GM21381 (cell line): ENCODE measurements at regions not wholly inside any gene's neighbourhood (a gene's known extent, or its start where the extent isn't known, plus 50 kb on each side); places are given as distances from the start of the nearest gene placed in this dataset.
"Not testable (repeated sequence)": the region's sequence is repeated elsewhere in the genome, so short reads cannot be mapped to it uniquely, and the experiment has no call there.

Experiments
- ATAC-seq: cut with Tn5 transposase; IDR thresholded peaks from one replicate; pipeline ENCODE4 v1.9.1; 2021; ENCODE audit warnings: mild to moderate bottlenecking, moderate library complexity; ENCODE audit not compliant: unreplicated experiment

DNA sequence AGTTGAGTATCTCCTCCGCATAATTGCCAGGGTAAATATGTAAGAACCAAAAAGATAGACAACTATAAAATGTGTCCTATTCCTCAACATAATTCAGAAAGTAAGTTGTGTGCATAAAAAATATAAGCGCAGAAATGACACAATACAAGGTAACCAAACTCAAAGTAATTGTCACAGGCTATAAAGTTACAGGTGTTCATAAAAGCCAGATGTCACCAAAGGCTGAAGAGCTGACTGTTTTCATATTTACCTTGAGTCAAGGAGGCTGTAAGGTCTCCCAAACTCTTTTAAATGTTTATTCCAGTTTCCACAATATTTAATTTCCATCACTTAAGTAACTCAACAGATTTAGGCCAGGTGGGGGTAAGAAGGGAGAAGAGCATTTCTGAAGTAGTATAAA lies 192.2 kb upstream of the MARCKS start:
- ATAC-seq: no peak

DNA sequence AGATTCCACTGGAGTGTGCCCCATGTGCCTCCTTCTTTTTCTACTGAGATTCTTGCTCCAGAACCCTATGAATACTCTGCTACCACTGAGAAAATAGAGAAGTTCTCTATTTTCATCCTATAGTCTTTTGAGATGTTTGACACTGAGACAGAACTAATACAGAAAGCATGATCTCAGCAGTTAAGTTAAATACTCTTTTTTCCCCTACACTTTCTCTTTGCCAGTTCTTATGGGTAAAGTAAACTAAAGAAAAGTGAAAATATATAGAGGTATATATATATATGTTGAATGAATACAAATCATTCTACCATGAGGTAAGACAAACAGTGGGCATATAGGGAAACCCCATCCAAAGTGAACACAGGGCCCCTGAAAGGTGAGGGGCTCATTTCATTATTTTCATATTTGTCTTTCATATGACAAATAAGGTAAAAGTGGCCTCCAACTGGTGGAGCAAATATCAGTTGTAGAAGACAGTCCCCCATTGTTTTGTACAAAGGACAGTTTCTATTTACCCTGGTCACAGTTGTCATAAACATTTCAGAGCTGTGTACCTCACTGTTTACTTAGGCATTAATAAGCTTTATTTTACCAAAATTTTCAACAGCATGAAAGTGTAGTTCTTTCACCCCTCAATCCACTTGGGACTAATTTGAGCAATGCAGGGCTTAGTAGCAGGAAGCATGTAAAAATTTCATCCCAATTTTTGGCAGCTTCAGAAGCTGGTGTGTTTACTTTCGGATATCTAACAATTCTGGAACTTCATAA lies 188.3 kb upstream of the MARCKS start:
- no peak for ATAC-seq

DNA sequence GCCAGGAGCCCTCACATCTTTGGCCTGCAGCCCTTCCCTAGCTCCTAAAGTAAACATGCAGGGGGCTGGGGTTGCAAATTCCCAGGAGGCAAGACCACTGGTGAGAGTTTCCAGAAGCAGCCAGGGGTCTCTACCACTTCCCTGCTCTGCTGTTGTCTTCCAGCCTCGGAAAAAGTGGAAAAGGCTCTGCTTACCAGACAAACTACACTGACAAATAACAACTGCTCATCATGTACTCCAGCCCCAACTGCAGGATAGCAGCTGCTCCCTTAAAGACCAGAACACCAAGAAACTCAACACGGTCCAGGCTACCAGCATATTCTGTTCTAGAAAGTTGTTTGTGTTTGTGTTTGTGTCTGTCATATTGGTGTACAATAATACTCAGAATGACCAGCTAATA lies 187.5 kb upstream of the MARCKS start:
- ATAC-seq: no peak

DNA sequence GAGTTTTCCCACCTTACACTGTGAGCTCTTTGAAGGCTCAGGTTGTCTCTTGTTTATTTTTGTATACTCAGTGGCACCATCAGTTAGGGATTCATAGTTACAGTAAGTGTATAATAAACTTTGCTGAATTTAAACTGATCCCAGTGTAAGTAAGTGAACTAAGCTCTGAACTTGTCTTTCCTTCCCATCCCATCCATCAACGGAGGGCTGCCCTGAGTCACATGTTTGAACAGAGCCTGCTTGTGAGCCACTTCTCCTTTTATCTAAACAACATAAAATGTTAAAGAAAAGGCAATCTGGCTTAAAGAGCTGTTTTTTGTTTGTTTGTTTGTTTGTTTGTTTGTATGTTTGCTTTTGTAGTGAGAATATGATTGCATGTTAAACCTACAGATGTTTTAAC lies 185.7 kb upstream of the MARCKS start:
- ATAC-seq: no peak

DNA sequence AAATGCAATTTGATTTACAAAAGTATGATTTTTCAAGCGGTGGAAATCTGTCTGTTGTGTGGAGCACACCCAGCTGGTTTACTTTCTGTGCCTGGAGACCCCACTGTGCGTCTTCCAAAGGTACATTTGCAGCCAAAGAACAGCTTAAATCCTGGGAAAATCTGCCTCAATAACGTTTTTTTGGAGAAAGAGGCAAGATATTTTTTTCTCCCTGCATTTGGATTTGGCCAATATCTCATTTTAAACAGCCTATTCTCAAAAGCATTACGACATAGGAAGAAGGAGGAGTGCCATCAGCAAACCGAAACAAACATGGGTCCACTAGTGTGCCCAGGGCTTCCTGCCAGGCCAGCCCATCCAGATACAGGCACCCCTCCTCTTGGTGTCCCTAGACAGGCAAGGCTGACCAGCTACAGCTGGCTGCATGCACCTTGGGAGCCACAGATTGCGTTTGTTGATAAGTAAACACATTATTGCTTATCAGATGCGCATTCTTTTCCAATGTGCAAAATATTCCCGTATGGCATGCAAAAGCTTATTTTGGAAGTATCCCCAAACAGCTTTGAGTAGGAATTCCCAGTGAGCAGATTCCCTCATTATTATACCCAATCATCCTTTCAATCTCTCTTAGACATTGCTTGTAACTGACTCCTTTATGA lies 184.5 kb upstream of the MARCKS start:
- ATAC-seq: no peak

DNA sequence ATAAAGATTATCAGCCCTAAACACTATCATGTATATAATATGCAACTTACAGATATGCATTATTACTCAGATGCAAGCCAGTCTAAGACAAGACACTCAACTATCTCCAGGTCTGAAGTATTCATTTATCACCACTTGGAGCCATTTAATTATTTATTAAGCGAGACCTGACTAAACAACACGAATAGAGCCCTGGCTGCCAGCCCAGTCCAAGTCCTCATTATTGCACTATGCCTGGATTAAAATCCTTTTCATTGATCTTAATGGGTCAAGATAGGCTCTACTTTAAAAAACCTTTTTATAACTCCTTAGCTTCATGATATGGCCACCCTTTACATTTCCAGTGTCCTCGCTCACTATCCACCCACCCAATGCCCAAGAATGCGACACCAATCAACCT lies 183.1 kb upstream of the MARCKS start:
- no peak for ATAC-seq

DNA sequence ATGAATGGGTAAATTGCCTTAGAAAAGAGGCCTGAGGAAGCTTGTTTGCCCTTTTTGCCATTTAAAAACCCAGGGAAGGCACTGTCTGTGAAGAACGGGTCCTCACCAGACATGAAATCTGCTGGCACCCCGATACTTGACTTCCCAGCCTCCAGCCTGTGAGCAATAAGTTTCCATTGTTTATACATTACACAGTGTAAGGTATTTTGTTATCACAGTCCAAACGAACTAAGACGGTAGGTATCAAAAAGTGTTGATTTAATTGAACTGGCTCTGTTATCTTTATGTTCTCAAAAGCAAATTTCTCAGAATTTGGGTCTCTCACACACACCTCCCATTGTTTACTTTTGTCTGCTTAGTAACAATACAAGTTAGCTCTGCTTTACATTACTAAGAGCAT lies 181.1 kb upstream of the MARCKS start:
- ATAC-seq: no peak

DNA sequence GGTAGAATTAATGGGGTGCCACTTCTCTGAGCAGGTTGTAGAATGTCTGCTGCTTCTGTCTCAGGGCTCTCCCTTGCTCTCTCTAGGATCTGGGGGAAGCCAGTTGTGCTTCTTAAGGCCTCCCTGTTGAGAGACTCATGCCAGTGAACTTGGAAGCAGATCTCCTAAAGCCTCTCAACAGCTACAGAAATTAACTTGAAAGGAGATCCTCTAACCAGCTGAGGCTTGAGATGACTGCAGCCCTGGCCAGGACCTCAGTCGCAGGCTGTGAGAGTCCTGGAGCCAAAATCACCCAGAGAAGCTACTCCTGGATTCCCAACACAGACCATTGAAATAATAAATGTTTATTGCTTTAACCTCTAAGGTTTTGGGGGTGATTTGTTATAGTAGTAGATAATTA lies 180.2 kb upstream of the MARCKS start:
- no peak for ATAC-seq

DNA sequence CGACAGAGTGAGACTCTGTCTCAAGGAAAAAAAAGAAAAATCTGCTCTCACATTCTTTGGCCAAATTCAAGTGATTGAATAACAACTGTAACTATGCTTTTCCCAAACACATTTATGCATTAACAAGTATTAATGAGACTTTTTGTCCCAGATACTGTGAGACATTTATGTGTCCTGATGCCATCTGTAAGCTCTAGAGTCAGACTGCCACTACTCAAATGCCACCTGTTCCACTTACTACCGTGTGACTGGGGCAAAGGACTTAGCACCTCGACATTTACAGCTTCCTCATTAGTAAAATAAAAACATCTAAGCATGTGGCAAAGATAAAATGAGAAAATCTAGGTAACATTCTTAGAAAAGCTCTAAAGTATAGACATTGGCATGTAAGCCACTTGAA lies 178.1 kb upstream of the MARCKS start:
- ATAC-seq: no peak

DNA sequence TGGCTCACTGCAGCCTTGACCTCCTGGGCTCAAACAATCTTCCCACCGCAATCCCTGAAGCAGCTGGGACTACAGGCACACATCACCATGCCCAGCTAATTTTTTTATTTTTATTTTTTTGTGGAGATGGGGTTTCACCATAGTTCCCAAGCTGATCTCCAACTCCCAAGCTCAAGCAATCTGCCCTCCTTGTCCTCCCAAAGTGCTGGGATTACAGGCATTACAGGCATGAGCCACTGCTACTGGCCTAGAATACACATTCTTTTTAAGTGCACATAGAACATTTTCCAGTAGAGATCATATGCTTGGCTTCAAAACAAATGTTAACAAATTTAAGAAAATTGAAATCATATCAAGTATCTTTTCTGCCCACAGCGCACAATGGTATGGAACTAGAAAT lies 176.8 kb upstream of the MARCKS start:
- ATAC-seq: no peak

DNA sequence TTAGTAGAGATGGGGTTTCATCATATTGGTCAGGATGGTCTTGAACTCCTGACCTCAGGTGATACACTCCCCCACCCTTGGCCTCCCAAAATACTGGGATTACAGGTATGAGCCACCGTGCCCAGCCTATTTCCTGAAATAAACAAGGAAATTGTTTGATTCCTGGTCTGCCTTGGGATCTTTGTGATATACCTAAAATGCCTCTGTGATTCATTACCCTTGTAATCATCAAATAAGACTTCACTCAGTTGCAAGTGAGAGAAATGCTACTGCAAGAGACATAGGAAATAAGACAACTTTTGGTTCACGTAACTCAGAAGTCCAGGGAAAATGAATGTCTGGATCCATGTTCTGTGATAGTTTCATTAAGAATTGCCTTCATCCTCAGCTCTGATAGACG lies 173.2 kb upstream of the MARCKS start:
- ATAC-seq: no peak

DNA sequence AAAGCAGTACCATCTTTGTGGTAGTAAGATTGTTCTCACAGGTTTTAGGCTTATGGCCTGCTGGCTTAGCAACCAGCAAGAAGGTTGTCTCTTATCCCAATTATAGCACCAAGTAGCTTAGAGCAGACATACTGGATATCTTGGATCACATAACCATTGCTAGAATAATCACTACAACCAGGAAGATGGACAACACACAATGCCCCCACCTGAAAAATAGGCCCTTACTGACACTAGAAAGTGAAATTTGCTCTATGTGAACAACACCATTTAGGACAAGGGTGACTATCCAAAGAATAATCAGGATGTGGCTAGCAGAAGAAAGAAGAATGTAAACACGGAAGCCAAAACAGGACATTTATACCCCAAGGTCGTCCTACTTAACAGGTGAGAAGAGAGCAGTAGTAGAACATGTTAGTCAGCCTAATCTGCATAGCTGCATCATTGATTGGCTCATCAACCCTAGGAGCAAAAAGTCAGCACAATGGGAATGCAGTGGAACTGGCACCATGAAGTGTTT lies 172.7 kb upstream of the MARCKS start:
- ATAC-seq: no peak

DNA sequence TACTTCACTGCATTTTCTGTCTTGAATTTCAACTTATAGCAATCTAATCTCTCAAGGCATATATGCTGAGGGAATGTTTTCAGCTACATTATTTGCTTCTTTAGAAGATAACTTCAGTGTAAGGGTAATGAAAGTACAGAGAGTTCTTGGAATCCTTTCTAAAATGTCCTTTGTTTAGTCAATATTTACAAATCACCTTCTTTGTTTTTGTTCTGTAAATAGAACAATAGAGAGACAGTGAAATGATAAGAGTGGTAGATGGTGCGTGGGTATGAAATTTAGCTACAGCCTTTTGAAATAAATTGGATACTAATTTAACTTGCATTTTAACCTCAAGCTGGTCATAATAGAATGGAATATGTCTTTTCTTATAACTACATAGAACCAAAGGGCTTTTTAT lies 171.1 kb upstream of the MARCKS start:
- no peak for ATAC-seq

DNA sequence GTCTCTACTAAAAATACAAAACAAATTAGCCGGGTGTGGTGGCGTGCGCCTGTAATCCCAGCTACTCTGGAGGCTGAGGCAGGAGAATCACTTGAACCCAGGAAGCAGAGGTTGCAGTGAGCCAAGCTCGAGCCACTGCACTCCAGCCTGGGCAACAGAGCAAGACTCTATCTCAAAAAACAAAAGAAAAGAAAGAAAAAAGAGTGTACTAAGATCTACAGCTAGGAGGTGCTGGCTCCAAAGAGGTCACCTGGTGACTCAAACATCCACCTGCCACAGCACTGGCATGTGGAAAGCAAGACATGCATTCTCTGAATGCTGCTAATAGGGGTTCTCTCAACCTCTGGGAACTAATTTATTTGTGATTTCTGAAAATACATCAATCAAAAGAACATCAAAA lies 167.5 kb upstream of the MARCKS start:
- ATAC-seq: not testable (repeated sequence)

DNA sequence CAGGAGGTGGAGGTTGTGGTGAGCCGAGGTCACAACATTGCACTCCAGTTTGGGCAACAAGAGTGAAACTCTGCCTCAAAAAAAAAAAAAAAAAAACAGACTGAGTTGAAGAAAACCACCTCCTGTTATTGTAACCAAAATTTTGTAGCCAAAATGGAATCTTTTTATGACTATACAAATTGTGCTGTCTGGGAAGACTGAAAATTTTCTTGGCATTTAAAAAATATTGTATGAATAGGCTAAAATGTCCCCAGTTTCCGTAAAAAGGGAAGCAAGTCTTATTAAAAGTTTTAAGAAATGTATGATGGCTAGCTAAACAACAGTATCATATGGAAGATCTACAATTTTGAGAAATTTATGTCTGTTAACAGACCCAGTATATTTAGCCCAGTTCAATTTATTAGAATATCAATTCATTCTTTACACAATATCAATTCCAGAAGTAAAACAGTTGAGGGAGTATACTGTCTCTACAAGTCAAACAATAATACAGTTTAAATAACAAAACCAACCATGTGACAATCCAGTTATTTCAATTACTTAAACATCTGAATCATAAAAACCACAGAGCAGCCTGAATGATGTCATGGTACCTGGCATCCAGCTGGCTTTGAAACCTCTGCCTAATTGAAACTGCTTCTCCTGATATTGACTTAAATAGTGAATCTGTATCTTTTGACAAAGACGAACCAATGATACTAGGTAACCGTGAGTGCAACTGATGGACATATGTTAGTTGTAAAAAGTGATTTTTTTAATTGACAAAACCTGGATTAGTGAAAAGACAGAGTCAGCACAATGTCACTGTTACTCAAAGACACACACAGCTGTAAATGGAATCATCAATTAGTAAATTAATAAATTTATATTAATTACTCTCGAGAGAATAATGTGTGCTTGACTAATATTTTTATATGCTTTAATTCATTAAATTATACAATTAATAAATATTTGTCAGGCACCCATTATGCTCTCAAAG lies 166.6 kb upstream of the MARCKS start:
- ATAC-seq: peak; percentile 70

DNA sequence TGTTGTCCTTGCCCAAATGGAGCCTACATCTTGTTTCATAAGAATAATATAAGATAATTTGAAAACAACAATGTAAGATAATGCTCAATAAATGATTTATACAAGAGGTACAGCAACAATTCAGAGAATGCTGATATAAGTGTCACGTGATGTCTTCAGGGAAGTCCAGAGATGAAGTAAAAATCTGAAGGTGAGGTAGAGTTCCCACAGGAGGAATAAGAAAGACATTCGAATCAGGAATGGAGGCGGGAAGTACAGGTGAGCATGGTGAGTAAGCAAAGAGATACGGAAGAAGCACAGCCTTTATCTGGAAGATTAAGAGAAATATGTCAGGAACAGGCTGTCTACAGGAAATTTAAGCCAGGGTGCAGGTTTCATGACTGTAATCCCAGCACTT lies 165.9 kb upstream of the MARCKS start:
- no peak for ATAC-seq

DNA sequence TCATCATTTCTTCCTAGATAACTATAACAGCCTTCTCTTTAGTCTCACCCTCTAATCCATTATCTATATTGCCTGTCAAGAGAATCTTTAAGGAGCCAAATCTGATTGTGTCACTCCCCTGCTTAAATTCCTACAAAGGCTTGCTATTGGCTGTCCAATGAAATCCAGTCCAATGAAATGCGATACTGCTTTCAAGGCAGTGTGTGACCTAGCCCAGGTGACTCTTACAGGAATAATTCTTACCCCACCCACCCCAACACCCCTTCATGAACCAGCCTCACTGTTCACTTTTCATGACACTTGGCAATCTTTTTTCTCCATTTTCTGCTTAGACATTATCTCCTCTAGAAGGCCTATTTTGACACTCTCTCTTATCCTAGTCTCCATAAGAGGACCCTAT lies 163.3 kb upstream of the MARCKS start:
- no peak for ATAC-seq

DNA sequence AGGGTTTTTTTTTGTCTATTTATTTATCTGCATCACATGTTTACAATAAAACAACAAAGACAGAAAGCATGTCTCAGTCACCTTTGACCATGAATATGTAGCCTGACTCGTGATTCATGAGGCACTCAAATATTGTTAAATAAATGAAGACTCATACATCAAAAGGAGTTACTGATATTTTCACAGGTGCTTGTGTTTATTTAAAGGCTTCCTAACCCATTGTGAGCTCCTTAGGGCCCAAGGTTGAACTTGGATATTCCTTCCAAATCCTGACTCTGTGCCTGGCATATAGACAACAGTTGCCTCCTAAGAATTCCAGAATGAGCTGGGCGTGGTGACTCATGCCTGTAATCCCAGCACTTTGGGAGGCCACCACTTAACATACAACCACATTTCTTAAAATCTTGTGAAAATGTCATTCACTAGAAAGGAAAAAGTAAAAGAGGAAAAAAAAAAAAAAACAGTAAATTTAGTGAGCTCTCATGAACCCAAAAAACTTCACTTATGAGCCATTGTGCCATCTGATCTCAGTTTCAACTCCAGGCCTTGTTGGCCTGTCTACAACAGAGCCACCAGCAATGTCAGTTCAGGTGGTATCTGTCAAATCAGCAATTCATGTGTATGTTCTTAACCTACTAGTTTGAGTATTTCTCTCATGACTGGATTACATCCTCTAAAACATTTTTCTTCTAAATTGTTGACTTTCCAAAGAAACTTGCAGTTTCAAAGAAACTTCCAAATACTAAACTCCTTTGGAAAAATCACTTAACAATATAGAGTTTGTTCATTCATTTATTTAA lies 162.7 kb upstream of the MARCKS start:
- ATAC-seq: no peak

DNA sequence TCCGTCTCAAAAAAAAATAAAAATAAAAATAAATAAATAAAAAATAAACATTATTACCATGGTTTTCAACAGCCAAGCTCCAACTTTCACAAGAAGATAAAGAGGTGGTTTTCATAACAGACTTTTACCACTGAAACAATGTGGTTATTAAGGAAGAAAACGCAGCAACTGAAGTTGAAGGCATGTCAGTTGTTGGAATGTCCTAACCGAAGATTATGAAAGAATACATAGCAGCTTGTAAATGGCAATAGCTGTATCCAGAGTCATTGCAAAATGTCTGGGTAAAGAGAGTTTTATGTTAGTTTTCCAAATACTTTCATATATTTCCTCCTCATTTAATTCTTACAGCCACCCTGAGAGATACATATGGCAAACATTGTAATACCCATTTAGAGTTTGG lies 161.6 kb upstream of the MARCKS start:
- no peak for ATAC-seq

DNA sequence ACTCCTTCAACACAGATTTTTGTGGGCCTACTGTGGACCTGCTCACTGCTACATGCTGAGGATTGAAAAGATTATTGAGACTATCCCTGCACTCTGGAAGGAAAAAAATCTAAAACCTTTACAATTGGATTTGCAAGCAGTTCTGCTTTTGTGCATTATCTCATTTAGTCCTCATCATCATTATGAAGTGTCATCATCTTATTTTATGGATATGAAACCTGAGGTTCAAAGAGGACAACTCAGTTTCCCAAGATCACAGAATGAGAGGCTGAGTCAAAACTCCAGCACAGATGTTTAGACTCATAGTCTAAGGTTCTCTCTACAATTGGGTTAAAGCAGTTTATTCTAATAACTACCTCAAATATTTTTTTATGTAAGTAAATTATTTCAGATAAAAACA lies 160.2 kb upstream of the MARCKS start:
- no peak for ATAC-seq
